Stomach (tissue), 4 donors: ENCODE measurements at regions not wholly inside any gene's neighbourhood (a gene's known extent, or its start where the extent isn't known, plus 50 kb on each side); places are given as distances from the start of the nearest gene placed in this dataset.

ENCODE experiments used
- CTCF ChIP-seq, 7 experiments: fragments of 450-650 bp in 4 of 7; fragments of 200-600 bp in 3 of 7; sonication (generic) in 3 of 7; IDR thresholded peaks; one replicate each; pipeline ENCODE4 v1.5.1; 2016 to 2019; ENCODE audit warnings: antibody characterized with exemption in 7 of 7, control low read depth in 2 of 7, mild to moderate bottlenecking in 1 of 7
- EP300 ChIP-seq: sonication (generic); formaldehyde crosslinking; IDR thresholded peaks from one replicate; pipeline ENCODE4 v1.6.1; 2017; ENCODE audit warnings: antibody characterized with exemption
- POLR2A ChIP-seq, 4 donors: fragments of 450-650 bp; IDR thresholded peaks; one replicate each; pipeline ENCODE4 v1.6.1; 2016; ENCODE audit warnings: antibody characterized with exemption in 4 of 4, control low read depth in 2 of 4, mild to moderate bottlenecking in 1 of 4, moderate library complexity in 1 of 4
- POLR2AphosphoS5 ChIP-seq, 3 donors: sonication (generic); formaldehyde crosslinking; IDR thresholded peaks; one replicate each; pipeline ENCODE4 v1.6.1; 2016; ENCODE audit warnings: antibody characterized with exemption in 3 of 3

DNA sequence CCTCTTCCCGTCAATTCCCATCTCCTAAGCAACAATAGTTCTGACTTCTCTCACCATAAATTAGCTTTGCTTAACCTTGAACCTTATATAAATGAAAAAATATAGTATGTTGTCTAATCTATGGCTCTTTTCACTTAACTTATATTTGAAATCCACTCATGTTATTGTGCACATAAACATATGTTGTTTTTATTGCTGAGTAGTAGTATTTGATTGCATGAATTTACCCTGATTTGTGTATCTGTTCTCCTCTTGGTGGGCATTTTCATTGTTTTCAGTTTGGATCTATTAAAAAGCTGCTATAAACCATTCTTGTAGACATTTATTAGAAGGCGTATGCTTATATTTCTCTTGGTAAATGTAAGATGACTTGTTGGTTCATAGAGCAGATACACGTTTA, 874.3 kb upstream of the ZEB2 start:
- no peak for TF ChIP-seq CTCF (IDR thresholded peaks at IDR 0.05)
- TF ChIP-seq POLR2AphosphoS5 (IDR thresholded peaks at IDR 0.05), result no peak
- TF ChIP-seq EP300, result no peak
- no peak for TF ChIP-seq POLR2A (IDR thresholded peaks at IDR 0.05)
